ENCODE measurements at regions not wholly inside any gene's neighbourhood (a gene's known extent, or its start where the extent isn't known, plus 50 kb on each side); places are given as distances from the start of the nearest gene placed in this dataset.
"Not testable (repeated sequence)": the region's sequence is repeated elsewhere in the genome, so short reads cannot be mapped to it uniquely, and the experiment has no call there.

GRCh38 chr5:72588640-72589039, 81.4 kb upstream of the ZNF366 start:
- no peak for DNase-seq (ENCODE audit: low spot score)

GRCh38 chr5:72587661-72588308, 80.6 kb upstream of the ZNF366 start:
- no peak for DNase-seq (ENCODE audit: low spot score)

DNA sequence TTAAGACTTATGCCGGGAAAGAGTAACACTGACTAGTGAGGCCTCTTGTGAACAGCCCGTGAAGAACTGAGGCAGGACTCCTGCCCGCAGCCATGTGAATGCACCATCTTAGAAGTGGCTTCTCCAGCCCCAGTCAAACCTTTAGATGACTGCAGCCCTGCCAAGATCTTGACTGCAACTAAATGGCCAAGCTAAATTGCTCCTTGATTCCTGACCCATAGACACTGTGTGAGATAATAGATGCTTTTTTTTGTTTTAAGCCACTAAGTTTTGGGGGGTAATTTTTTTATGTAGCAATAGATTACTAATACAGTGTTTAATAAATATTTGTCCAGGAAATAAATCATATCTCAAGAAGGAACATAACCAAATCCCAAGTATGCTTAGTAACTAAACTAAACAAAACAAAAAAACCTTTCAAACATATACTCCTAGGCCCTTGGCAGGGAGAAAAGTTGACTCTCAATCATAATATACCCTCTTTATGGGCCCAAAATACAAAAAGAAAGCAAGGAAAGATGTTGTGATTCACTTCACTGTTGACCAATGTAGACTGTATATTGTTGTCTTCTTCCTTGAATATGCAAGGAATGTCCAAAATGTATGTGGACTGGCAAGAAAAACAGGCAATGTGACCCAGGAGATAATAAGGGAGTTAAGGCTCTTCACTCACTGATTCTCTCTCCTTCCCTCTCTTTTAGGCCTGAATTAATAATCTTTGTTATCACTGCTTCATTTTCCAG, 79.7 kb upstream of the ZNF366 start:
- no peak for DNase-seq (ENCODE audit: low spot score)

GRCh38 chr5:72584466-72584865, 77.3 kb upstream of the ZNF366 start:
- DNase-seq (ENCODE audit: low spot score): peak; percentile 7

DNA sequence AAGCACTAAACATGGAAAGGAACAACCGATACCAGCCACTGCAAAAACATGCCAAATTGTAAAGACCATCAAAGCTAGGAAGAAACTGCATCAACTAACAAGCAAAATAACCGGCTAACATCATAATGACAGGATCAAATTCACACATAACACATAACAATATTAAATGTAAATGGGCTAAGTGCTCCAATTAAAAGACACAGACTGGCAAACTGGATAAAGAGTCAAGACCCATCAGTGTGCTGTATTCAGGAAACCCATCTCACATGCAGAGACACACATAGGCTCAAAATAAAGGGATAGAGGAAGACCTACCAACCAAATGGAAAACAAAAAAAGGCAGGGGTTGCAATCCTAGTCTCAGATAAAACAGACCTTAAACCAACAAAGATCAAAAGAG, 72.1 kb upstream of the ZNF366 start:
- DNase-seq (ENCODE audit: low spot score): not testable (repeated sequence)

DNA sequence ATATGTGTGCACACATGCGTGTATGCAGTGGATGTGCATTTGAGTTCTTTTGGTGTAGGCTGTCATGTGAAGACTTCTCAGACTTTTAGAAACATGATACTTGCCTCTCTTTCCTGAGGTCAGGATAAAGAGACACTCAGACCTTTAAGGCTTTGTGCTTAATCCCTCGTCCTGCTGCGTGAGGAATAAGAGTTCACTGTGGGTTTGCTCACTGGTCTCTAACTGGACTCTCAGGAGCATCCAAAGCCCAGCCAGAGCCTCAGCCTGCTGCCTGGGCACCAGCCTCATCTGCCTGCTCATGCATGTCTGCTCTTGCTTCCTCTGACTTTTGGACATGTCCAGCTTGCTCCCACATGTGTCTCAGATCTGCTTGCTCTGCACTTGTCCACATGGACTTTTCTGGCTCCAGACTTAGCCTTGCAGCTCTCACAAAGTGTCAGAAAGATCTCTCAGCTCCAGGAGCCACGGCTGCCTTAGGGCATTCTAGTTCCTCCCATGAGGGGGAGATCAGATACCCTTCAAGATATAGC, 65.1 kb upstream of the ZNF366 start:
- DNase-seq (ENCODE audit: low spot score): no peak

- no peak for DNase-seq (ENCODE audit: low spot score)
Measured at GRCh38 chr5:72569408-72569944, 62.3 kb upstream of the ZNF366 start.

DNA sequence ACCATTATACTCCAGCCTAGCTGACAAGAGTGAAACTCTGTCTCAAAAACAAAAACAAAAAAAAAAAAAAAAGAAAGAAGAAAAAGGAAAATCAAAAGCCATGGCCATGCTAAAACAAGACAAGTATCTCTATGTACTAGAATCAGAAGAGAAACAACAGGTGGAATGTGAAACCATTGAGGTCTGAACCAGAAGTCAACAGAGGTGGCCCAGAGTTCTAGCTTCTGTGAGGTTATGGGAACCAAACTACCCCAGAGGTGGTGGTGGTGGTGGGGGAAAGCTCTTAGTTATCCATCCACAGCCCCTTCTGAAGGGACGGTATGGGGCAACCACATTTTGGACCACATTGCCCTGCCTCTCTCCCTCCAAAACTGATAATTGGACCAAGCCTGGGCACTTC, 59.5 kb upstream of the ZNF366 start:
- DNase-seq (ENCODE audit: low spot score): no peak

DNA sequence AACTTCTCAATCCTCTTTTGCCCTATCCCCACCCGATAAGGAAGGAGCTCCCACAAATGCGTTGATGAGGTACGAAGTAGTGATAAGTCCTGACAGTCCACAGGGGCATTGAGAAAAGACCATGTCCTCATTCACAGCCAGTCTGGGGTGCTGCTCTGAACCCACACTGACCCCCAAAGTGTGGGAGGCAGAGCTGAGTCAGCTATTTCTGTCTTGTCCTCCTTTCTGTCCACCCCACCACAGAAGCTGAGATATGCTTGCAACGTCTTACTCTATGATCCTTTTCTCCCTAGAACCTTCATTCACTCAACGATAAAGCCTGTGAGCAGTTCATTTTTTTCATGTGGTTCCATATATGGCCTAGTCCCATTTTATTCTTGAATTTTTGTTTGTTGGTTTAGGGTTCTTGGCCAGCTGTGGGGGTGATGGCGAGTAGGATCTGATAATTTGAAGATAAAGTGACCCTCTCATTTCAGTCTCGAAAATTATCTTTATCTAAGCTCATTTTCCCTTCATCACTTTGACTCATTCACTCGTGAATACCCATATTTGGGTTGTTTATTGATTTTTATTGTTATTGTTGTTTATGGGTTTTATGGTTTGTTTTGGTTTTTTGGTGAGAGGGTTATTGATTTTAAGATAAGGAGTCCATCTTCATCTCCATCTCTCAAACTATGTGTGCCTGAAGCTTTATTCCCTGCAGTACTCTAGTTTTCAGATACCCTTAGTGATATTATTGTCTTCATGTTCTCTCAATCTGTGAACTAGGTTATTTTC, 58.5 kb upstream of the ZNF366 start:
- DNase-seq (ENCODE audit: low spot score): no peak

GRCh38 chr5:72562717-72563116, 55.5 kb upstream of the ZNF366 start:
- DNase-seq (ENCODE audit: low spot score): no peak

DNA sequence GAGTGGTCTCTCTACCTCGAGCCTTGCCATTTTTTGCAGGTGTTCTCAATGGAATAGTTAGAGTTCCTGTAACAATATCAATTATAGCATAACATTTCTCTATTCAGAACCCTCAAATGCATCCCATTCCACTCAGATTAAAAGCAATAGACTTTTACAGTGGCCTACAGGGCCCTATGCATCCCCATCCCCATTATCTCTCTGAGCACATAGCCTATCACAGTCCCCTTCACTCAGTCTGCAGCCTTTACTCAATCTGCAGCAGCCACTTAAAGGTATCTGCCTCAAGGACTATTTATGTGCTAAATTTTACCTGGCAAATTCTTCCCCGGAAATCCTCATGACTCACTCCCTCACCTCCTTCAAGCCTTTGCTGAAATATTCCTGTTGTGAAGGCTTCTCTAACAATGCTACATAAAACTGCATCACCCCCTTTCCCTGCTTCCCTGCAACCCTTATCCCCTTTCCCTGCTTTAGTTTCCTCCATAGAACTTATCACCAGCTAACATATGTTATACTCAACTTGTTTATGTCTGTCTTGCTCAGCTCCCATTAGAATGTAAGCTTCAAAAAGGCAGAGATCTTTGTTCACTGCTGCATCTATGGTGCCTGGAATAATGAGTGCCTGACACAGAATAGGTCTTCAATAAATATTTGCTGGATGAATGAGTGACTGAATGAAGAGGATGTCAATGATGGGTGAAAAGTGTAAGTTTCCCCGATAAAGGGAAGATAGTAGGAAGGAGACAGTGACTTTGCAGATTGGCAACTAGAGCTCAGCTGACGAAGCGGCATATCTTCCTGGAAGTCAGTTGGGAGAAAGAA, 54.1 kb upstream of the ZNF366 start:
- no peak for DNase-seq (ENCODE audit: low spot score)

DNA sequence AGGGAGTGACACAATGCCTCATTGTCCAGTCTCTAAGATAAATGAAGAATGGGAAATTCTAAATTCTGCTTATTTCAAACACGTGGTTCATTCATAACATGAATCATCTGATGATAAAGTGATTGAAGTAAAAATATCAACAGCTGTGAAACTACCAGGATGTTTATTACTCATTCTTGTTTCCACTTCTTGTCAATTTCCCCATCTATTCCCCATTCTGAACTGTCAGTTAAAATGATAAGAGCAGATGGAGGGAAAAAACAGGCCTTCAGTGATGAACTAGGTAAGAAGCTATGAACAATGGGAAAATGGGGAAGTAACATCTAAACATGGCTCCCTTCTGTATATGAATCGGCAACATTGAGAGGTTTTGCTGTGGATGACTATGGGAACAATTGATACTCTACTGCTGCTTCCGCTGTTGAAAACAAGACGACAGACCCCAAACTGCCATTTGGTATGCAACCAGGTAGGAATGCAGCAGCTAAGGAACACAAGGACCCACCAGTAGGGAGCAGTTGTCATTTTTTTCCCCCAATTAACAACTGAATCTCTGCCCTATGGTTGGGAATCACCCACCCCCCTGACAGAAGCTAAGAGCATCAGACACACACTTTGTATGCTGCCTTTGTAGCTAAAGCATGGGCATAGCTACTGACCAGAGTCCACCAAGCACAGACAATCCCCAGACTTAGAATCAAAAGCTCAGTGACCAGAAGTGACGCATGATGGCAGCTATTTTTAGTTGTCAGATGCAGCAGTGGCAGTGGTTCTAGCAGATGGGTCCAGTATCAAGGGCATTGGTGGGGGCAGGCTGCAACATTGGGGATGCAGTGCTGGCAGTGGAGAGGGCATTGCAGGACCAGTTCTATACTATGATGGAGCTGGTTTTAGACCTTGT, 52.9 kb upstream of the ZNF366 start:
- no peak for DNase-seq (ENCODE audit: low spot score)

GRCh38 chr5:72558383-72558782, 51.2 kb upstream of the ZNF366 start:
- DNase-seq (ENCODE audit: low spot score): no peak

DNA sequence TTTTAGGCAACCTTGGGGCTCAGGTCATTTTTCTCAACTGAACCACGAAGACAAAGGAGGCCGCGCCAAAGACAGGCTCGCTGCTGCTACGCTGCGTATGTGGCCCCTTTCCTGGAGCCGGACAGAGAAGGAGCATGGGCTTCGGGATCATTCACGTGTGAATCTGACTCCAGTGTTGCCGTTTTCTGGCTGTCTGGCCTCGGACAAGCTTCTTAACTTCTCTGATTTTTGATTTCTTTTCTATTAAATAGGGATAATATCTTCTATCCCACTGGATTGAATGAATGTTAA, 50.8 kb upstream of the ZNF366 start:
- no peak for DNase-seq (ENCODE audit: low spot score)

DNA sequence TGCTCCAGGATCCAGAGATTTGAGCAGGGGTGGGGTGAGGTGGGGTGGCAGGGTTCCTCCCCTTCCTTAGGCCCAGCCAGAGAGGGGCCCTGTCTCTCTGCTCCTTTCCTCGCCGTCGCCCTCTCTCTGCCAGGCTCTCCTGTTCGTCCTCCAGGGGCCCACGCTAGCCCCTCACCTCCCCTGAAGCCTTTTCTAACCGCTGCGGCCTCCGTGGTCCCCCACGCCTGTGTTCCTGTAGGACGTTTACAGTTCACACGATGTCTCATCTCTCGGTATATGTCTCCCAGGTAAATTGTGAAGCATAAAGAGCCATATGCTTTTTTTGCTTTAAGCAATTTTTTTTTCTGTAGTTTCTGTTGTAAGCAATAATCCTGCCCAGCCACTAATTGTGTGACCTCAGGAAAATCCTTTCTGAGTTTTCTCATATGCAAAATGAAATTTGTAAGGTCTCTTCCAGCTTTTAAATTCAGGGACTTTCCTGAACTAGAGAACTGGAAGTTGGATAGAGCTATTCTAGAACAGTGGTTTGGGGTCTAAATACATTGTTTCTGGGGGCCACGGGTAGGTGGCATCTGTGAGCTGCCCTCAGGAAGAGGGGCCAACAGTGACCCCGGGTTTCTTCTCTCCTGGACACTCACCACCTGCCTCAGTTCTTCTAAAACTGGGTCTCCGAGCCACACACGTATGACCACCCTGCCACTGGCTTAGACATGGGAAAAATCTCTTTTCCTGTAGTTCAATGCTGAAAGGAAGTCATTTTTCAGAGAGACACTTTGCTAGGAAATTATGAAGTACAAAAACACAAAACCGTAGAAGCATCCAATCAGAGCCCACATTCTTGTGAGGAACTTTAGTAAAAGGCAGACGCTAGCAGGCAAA, 50.2 kb upstream of the ZNF366 start:
- DNase-seq (ENCODE audit: low spot score): no peak
